PC-3 (cell line): ENCODE measurements at regions not wholly inside any gene's neighbourhood (a gene's known extent, or its start where the extent isn't known, plus 50 kb on each side); places are given as distances from the start of the nearest gene placed in this dataset.

ENCODE experiments used
- EZH2 ChIP-seq: fragments of 300-600 bp; sonication (generic); IDR thresholded peaks from one replicate; pipeline ENCODE4 v1.6.1; 2017; ENCODE audit warnings: antibody characterized with exemption, mild to moderate bottlenecking, low read length; ENCODE audit not compliant: unreplicated experiment
- EZH2phosphoT487 ChIP-seq: fragments of 300-600 bp; sonication (generic); IDR thresholded peaks from 2 replicates; pipeline ENCODE4 v1.6.1; 2018; ENCODE audit warnings: mild to moderate bottlenecking, antibody characterized with exemption, low read length, borderline replicate concordance
- TF ChIP-seq, protein P1 (sequence below): fragments of 300-600 bp; sonication (generic); conservative IDR thresholded peaks from 2 replicates; pipeline ENCODE4 v1.5.1; 2017; ENCODE audit warnings: antibody characterized with exemption, low read depth, mild to moderate bottlenecking, low read length

DNA sequence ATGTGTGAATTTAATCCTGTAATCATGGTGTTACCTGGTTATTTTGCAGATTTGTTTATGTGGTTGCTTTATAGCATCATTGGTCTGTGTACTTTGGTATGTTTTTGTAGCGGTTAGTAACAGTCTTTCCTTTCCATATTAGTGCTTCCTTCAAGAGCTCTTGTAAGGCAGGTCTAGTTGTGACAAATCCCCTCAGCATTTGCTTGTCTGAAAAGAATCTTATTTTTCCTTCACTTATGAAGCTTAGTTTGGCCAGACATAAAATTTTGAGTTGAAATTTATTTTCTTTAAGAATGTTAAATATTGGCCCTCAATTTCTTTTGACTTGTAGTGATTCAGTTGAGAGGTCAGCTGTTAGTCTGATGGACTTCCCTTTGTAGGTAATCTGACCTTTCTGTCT lies 1096.1 kb upstream of the SLIT2 start:
- TF ChIP-seq, protein P1, sequence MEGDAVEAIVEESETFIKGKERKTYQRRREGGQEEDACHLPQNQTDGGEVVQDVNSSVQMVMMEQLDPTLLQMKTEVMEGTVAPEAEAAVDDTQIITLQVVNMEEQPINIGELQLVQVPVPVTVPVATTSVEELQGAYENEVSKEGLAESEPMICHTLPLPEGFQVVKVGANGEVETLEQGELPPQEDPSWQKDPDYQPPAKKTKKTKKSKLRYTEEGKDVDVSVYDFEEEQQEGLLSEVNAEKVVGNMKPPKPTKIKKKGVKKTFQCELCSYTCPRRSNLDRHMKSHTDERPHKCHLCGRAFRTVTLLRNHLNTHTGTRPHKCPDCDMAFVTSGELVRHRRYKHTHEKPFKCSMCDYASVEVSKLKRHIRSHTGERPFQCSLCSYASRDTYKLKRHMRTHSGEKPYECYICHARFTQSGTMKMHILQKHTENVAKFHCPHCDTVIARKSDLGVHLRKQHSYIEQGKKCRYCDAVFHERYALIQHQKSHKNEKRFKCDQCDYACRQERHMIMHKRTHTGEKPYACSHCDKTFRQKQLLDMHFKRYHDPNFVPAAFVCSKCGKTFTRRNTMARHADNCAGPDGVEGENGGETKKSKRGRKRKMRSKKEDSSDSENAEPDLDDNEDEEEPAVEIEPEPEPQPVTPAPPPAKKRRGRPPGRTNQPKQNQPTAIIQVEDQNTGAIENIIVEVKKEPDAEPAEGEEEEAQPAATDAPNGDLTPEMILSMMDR = no peak
- TF ChIP-seq EZH2phosphoT487 (no peak), EZH2 (no peak)
